GM18499 (cell line): ENCODE measurements at regions not wholly inside any gene's neighbourhood (a gene's known extent, or its start where the extent isn't known, plus 50 kb on each side); places are given as distances from the start of the nearest gene placed in this dataset.

ENCODE experiments used
- ATAC-seq: cut with Tn5 transposase; IDR thresholded peaks from one replicate; pipeline ENCODE4 v1.9.1; 2021; ENCODE audit warnings: moderate number of reproducible peaks; ENCODE audit not compliant: insufficient read depth, unreplicated experiment

GRCh38 chr11:95338430-95338991 is 107.5 kb upstream of the SESN3 start:
- ATAC-seq: no peak

- no peak for ATAC-seq
These were observed 107.0 kb upstream of the SESN3 start for GRCh38 chr11:95337972-95338429.

GRCh38 chr11:95337175-95337957 is 106.4 kb upstream of the SESN3 start:
- peak; percentile 64 for ATAC-seq

- no peak for ATAC-seq
These were observed 105.0 kb upstream of the SESN3 start for GRCh38 chr11:95335989-95336388.

GRCh38 chr11:95331161-95331560 is 100.2 kb upstream of the SESN3 start:
- no peak for ATAC-seq

- ATAC-seq: no peak
These were observed 99.3 kb upstream of the SESN3 start for GRCh38 chr11:95330302-95330701.

- no peak for ATAC-seq
These were observed 96.4 kb upstream of the SESN3 start for GRCh38 chr11:95327273-95327948.

GRCh38 chr11:95325777-95326258 is 94.8 kb upstream of the SESN3 start:
- no peak for ATAC-seq

- ATAC-seq: no peak
These were observed 93.8 kb upstream of the SESN3 start for GRCh38 chr11:95324826-95325225.

- ATAC-seq: no peak
These were observed 91.5 kb upstream of the SESN3 start for GRCh38 chr11:95322539-95322938.

- no peak for ATAC-seq
These were observed 87.5 kb upstream of the SESN3 start for GRCh38 chr11:95318498-95318897.

- no peak for ATAC-seq
These were observed 77.6 kb upstream of the SESN3 start for GRCh38 chr11:95308512-95309035.

- no peak for ATAC-seq
These were observed 76.3 kb upstream of the SESN3 start for GRCh38 chr11:95307286-95307685.

- ATAC-seq: no peak
These were observed 75.8 kb upstream of the SESN3 start for GRCh38 chr11:95306801-95307200.

- ATAC-seq: no peak
These were observed 75.1 kb upstream of the SESN3 start for GRCh38 chr11:95306123-95306522.

- no peak for ATAC-seq
These were observed 74.7 kb upstream of the SESN3 start for GRCh38 chr11:95305705-95306104.

- ATAC-seq: no peak
These were observed 73.8 kb upstream of the SESN3 start for GRCh38 chr11:95304777-95305176.

- no peak for ATAC-seq
These were observed 71.2 kb upstream of the SESN3 start for GRCh38 chr11:95302211-95302610.

- no peak for ATAC-seq
These were observed 70.5 kb upstream of the SESN3 start for GRCh38 chr11:95301474-95301873.

- no peak for ATAC-seq
These were observed 68.2 kb upstream of the SESN3 start for GRCh38 chr11:95299078-95299679.
